ENCODE measurements at regions not wholly inside any gene's neighbourhood (a gene's known extent, or its start where the extent isn't known, plus 50 kb on each side); places are given as distances from the start of the nearest gene placed in this dataset.

DNA sequence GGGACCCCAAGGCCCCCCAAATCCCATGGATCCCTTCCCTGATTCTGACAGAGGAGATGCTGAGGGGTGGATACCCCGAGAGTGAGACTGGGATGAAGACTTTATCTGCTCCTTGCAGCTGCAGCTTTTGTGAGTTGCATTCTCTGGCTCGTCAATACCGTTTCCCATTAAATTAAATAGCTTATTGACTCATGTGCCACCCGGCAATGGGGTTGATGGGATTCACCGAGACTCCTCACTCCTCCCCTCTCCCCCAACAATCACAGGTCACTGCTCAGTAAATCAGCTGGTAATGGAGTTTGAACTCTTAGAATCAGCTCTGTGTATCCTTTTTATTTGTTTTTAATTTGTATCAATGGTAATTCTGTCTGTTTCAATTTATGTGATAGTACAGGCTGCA, 337.5 kb upstream of the PLXNA2 start:
- no peak overlapping the region for H3K4me3 ChIP-seq (ENCODE audit: control insufficient read depth, low read depth, low read length)
- DNase-seq (ENCODE audit: low read depth), result no peak
- TF ChIP-seq, protein P1, sequence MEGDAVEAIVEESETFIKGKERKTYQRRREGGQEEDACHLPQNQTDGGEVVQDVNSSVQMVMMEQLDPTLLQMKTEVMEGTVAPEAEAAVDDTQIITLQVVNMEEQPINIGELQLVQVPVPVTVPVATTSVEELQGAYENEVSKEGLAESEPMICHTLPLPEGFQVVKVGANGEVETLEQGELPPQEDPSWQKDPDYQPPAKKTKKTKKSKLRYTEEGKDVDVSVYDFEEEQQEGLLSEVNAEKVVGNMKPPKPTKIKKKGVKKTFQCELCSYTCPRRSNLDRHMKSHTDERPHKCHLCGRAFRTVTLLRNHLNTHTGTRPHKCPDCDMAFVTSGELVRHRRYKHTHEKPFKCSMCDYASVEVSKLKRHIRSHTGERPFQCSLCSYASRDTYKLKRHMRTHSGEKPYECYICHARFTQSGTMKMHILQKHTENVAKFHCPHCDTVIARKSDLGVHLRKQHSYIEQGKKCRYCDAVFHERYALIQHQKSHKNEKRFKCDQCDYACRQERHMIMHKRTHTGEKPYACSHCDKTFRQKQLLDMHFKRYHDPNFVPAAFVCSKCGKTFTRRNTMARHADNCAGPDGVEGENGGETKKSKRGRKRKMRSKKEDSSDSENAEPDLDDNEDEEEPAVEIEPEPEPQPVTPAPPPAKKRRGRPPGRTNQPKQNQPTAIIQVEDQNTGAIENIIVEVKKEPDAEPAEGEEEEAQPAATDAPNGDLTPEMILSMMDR (IDR thresholded peaks at IDR 0.05; ENCODE audit: control insufficient read depth, insufficient read depth, low read depth, low read length, missing control alignments), result no peak

- TF ChIP-seq, protein P1 (IDR thresholded peaks at IDR 0.05; ENCODE audit: control insufficient read depth, insufficient read depth, low read depth, low read length, missing control alignments), result no peak
- no peak overlapping the region for H3K4me3 ChIP-seq (ENCODE audit: control insufficient read depth, low read depth, low read length)
- DNase-seq (ENCODE audit: low read depth), result no peak
Observed at GRCh38 chr1:208584167-208584755, 340.1 kb upstream of the PLXNA2 start.

DNA sequence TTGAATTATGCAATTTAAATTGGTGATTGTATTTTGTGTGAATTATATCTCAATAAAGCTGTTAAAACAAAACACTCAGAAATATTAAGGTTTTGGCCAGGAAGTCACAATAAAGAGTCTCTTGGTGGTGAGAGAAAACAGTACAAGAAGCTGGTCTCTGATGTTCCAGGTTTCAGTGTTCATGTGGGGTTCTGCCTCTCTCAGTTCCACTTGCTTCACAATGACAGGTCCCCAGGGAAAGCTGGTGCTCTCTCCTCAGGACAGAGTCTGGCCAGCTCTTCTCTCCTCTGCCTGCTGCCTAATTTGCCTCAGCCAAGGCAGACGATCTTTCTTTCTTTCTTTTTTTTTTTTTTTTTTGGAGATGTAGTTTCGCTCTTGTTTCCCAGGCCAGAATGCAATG, 342.9 kb upstream of the PLXNA2 start:
- H3K4me3 ChIP-seq (ENCODE audit: control insufficient read depth, low read depth, low read length), result no peak overlapping the region
- TF ChIP-seq, protein P1 (IDR thresholded peaks at IDR 0.05; ENCODE audit: control insufficient read depth, insufficient read depth, low read depth, low read length, missing control alignments), result no peak
- no peak for DNase-seq (ENCODE audit: low read depth)

DNA sequence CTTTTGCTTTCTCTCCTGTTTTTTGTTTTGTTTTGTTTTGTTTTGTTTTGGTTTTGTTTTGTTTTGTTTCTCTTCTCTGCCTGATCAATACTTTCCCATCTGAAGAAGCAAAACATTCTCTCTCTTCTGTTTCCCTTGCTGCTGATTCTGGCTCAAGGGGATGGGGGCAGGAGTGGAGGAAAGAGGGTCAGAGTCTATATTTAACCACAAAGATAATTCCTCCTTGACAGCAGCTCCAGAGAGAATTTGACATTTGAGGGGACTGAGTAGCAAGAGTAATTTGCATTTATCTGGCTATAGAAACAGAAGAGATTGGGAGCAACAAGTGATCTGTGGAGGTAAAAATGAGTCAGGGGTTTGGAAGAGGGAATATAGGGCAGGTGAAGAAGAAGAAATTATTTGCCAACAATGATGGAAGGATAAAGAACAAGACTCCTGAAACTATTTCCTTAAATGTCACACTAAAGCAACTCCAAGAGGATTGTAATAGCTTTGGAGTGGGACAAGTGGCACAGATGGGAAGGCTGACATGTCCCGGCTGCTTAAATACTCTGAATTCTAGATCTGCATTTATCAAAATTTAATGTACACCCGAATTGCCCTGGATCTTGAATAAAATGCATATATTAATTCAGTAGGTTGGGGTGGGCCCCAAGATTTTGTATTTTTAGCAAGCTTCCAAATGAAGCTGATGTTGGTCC, 349.3 kb upstream of the PLXNA2 start:
- TF ChIP-seq, protein P1 (IDR thresholded peaks at IDR 0.05; ENCODE audit: control insufficient read depth, insufficient read depth, low read depth, low read length, missing control alignments), result no peak
- H3K4me3 ChIP-seq (ENCODE audit: control insufficient read depth, low read depth, low read length), result no peak overlapping the region
- DNase-seq (ENCODE audit: low read depth), result no peak

- H3K4me3 ChIP-seq (ENCODE audit: control insufficient read depth, low read depth, low read length), result no peak overlapping the region
- DNase-seq (ENCODE audit: low read depth), result no peak
- TF ChIP-seq, protein P1 (IDR thresholded peaks at IDR 0.05; ENCODE audit: control insufficient read depth, insufficient read depth, low read depth, low read length, missing control alignments), result no peak
Observed at GRCh38 chr1:208595236-208595635, 351.1 kb upstream of the PLXNA2 start.

DNA sequence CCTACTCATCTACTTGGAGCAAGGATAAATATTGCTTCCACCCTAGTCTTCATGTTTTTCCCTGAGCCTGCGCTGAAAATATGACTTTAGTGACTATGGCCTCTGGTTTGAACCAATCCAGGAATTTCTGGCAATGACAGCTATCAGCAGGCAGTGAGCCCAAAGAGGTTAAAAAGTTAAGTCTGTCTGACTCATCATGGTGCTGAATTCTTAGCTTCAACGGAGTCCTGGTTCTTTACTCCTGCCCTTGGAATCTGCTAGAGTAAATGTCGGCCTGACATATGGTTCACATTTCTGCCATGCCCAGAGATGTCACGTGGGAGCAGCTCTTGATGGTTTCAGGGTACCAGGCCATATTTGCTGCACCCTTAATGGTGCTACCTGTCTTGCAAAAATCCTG, 351.6 kb upstream of the PLXNA2 start:
- no peak for DNase-seq (ENCODE audit: low read depth)
- TF ChIP-seq, protein P1 (IDR thresholded peaks at IDR 0.05; ENCODE audit: control insufficient read depth, insufficient read depth, low read depth, low read length, missing control alignments), result no peak
- no peak overlapping the region for H3K4me3 ChIP-seq (ENCODE audit: control insufficient read depth, low read depth, low read length)

All from AG09309 (cell line).